GM18507 (cell line): ENCODE measurements at regions not wholly inside any gene's neighbourhood (a gene's known extent, or its start where the extent isn't known, plus 50 kb on each side); places are given as distances from the start of the nearest gene placed in this dataset.

Source experiments
- DNase-seq: peaks from one replicate; pipeline ENCODE4 v3.0.0; 2011; ENCODE audit warnings: low read depth; ENCODE audit not compliant: insufficient read length; ENCODE audit errors: extremely low spot score
- FAIRE-seq: peaks from 2 replicates; lab custom pipeline; 2011; peaks lifted over from hg19 to GRCh38; lab: Jason Lieb, UNC

GRCh38 chr4:28176942-28177341 is 1316.3 kb downstream of the STIM2 start:
- DNase-seq, result no peak
- no peak for FAIRE-seq

- no peak for DNase-seq
- no peak for FAIRE-seq
Observed at GRCh38 chr4:28177641-28178040, 1317.0 kb downstream of the STIM2 start.

GRCh38 chr4:28179126-28179525 is 1318.5 kb downstream of the STIM2 start:
- DNase-seq (no peak), FAIRE-seq (no peak)

GRCh38 chr4:28209371-28209924 is 1348.8 kb downstream of the STIM2 start:
- DNase-seq, result no peak

GRCh38 chr4:28211676-28212470 is 1351.2 kb downstream of the STIM2 start:
- FAIRE-seq (no peak), DNase-seq (no peak)

More at GRCh38 chr4:28209371-28209924, 1348.8 kb downstream of the STIM2 start:
- FAIRE-seq, result no peak

- FAIRE-seq (no peak), DNase-seq (no peak)
Observed at GRCh38 chr4:28221536-28221935, 1360.9 kb downstream of the STIM2 start.

- no peak for FAIRE-seq
Observed at GRCh38 chr4:28225050-28225449, 1364.4 kb downstream of the STIM2 start.

GRCh38 chr4:28225689-28226353 is 1365.2 kb downstream of the STIM2 start:
- DNase-seq (no peak), FAIRE-seq (no peak)

More at GRCh38 chr4:28225050-28225449, 1364.4 kb downstream of the STIM2 start:
- no peak for DNase-seq

- FAIRE-seq, result no peak
- DNase-seq, result no peak
Observed at GRCh38 chr4:28226962-28227361, 1366.3 kb downstream of the STIM2 start.

GRCh38 chr4:28227764-28228163 is 1367.1 kb downstream of the STIM2 start:
- FAIRE-seq (no peak), DNase-seq (no peak)

- DNase-seq (no peak), FAIRE-seq (no peak)
Observed at GRCh38 chr4:28228561-28229491, 1368.2 kb downstream of the STIM2 start.

- DNase-seq, result no peak
- no peak for FAIRE-seq
Observed at GRCh38 chr4:28232376-28232775, 1371.7 kb downstream of the STIM2 start.

GRCh38 chr4:28232951-28233350 is 1372.3 kb downstream of the STIM2 start:
- FAIRE-seq (no peak), DNase-seq (no peak)

GRCh38 chr4:28233724-28234123 is 1373.1 kb downstream of the STIM2 start:
- FAIRE-seq (no peak), DNase-seq (no peak)

GRCh38 chr4:28238876-28239275 is 1378.2 kb downstream of the STIM2 start:
- FAIRE-seq (no peak), DNase-seq (no peak)

- no peak for DNase-seq
- no peak for FAIRE-seq
Observed at GRCh38 chr4:28241021-28241420, 1380.4 kb downstream of the STIM2 start.

GRCh38 chr4:28247805-28248204 is 1387.2 kb downstream of the STIM2 start:
- no peak for DNase-seq
- no peak for FAIRE-seq

GRCh38 chr4:28248269-28248668 is 1387.6 kb downstream of the STIM2 start:
- FAIRE-seq (no peak), DNase-seq (no peak)

- DNase-seq, result no peak
- no peak for FAIRE-seq
Observed at GRCh38 chr4:28250646-28251045, 1390.0 kb downstream of the STIM2 start.

- DNase-seq, result no peak
- FAIRE-seq, result no peak
Observed at GRCh38 chr4:28251831-28252230, 1391.2 kb downstream of the STIM2 start.
